B cell (primary cell): ENCODE measurements at regions not wholly inside any gene's neighbourhood (a gene's known extent, or its start where the extent isn't known, plus 50 kb on each side); places are given as distances from the start of the nearest gene placed in this dataset.

ENCODE experiments used
- EZH2 ChIP-seq: IDR thresholded peaks from 2 replicates; pipeline ENCODE4 v1.6.1; 2012; ENCODE audit warnings: borderline replicate concordance, low read depth, mild to moderate bottlenecking, moderate library complexity, low read length; ENCODE audit not compliant: insufficient read depth, poor library complexity, severe bottlenecking
- TF ChIP-seq, protein P1 (sequence below): fragments of 200-600 bp; IDR thresholded peaks from one replicate; pipeline ENCODE4 v1.8.0; 2022; ENCODE audit warnings: antibody characterized with exemption, mild to moderate bottlenecking

- TF ChIP-seq, protein P1, sequence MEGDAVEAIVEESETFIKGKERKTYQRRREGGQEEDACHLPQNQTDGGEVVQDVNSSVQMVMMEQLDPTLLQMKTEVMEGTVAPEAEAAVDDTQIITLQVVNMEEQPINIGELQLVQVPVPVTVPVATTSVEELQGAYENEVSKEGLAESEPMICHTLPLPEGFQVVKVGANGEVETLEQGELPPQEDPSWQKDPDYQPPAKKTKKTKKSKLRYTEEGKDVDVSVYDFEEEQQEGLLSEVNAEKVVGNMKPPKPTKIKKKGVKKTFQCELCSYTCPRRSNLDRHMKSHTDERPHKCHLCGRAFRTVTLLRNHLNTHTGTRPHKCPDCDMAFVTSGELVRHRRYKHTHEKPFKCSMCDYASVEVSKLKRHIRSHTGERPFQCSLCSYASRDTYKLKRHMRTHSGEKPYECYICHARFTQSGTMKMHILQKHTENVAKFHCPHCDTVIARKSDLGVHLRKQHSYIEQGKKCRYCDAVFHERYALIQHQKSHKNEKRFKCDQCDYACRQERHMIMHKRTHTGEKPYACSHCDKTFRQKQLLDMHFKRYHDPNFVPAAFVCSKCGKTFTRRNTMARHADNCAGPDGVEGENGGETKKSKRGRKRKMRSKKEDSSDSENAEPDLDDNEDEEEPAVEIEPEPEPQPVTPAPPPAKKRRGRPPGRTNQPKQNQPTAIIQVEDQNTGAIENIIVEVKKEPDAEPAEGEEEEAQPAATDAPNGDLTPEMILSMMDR: no peak
- TF ChIP-seq EZH2: no peak
Measured at GRCh38 chr2:234410526-234410925, 86.4 kb downstream of the ARL4C start.
